AG04450 (cell line): ENCODE measurements at regions not wholly inside any gene's neighbourhood (a gene's known extent, or its start where the extent isn't known, plus 50 kb on each side); places are given as distances from the start of the nearest gene placed in this dataset.

Source experiments
- CTCF ChIA-PET: fragments of 300-600, 350-600 bp; formaldehyde crosslinking; extraction: SDS; loops from one replicate; lab custom pipeline; 2022; ENCODE audit warnings: antibody characterized with exemption, inconsistent platforms; lab: Charles Lee
- POLR2A ChIA-PET: fragments of 350-600 bp; formaldehyde crosslinking; extraction: SDS; loops from one replicate; lab custom pipeline; 2021; ENCODE audit warnings: antibody characterized with exemption, inconsistent platforms; lab: Yijun Ruan, JAX
- DNase-seq: peaks from one replicate; pipeline ENCODE4 v3.0.0-alpha.2; 2011; ENCODE audit warnings: low read depth, low spot score
- H3K27ac ChIP-seq: one replicate; pipeline ENCODE4 v1.5.1; 2012; ENCODE audit warnings: low read depth, low read length, control low read depth
- H3K27me3 ChIP-seq: one replicate; pipeline ENCODE4 v1.6.0; 2012; ENCODE audit warnings: low read length; ENCODE audit not compliant: control insufficient read depth, insufficient read depth
- H3K4me3 ChIP-seq: 2 replicates; pipeline ENCODE4 v1.5.1; 2011; ENCODE audit warnings: mild to moderate bottlenecking, low read depth, low read length, control low read depth
- H3K9me3 ChIP-seq: 2 replicates; pipeline ENCODE4 v1.5.1; 2012; ENCODE audit warnings: low read length; ENCODE audit not compliant: control insufficient read depth, insufficient read depth
- CTCF ChIP-seq: IDR thresholded peaks from 2 replicates; pipeline ENCODE4 v1.5.1; 2011; ENCODE audit warnings: low read depth, low read length, control low read depth, inconsistent platforms

- no peak overlapping the region for H3K4me3 ChIP-seq
- TF ChIP-seq CTCF = no peak
- no peaks in the 10 kb centered on the region for H3K9me3 ChIP-seq
- CTCF ChIA-PET = interaction anchor here (1.5 kb wide), 1 partner anchor 12 kb away, joined by 3 read pairs; no protein-coding TSS in a partner anchor
- no peak for DNase-seq
- POLR2A ChIA-PET = interaction anchor here (0.7 kb wide), 1 partner anchor 28 kb away, joined by 3 read pairs; no protein-coding TSS in a partner anchor
- H3K27ac ChIP-seq = peak overlapping the region; percentile 48
- H3K27me3 ChIP-seq = no peaks in the 10 kb centered on the region
Measured at GRCh38 chr1:219296430-219297355, 123.0 kb downstream of the LYPLAL1 start.

- ChIA-PET POLR2A (interaction anchor here (1.0 to 1.4 kb wide), 2 partner anchors 27 to 80 kb away, joined by 3 read pairs; no protein-coding TSS in a partner anchor), CTCF (no interaction called here)
- no peak overlapping the region for H3K27ac ChIP-seq
- no peaks in the 10 kb centered on the region for H3K27me3 ChIP-seq
- H3K9me3 ChIP-seq = no peaks in the 10 kb centered on the region
- DNase-seq = no peak
- TF ChIP-seq CTCF = no peak
- no peak overlapping the region for H3K4me3 ChIP-seq
Measured at GRCh38 chr1:219294251-219294650, 120.6 kb downstream of the LYPLAL1 start.

GRCh38 chr1:219293410-219293809 lies 119.7 kb downstream of the LYPLAL1 start:
- ChIA-PET CTCF (interaction anchor here (0.8 kb wide), 1 partner anchor 368 kb away, joined by 3 read pairs; no protein-coding TSS in a partner anchor), POLR2A (interaction anchor here (1.0 to 1.4 kb wide), 2 partner anchors 26 to 81 kb away, joined by 3 read pairs; no protein-coding TSS in a partner anchor)
- DNase-seq = no peak
- no peak overlapping the region for H3K4me3 ChIP-seq
- H3K9me3 ChIP-seq = no peaks in the 10 kb centered on the region
- TF ChIP-seq CTCF = no peak
- no peak overlapping the region for H3K27ac ChIP-seq
- H3K27me3 ChIP-seq = no peaks in the 10 kb centered on the region

- Histone ChIP-seq H3K4me3 (no peak overlapping the region), H3K9me3 (no peaks in the 10 kb centered on the region), H3K27me3 (no peaks in the 10 kb centered on the region), H3K27ac (no peak overlapping the region)
- ChIA-PET POLR2A (no interaction called here), CTCF (interaction anchor here (0.6 to 0.9 kb wide), 3 partner anchors 368 to 993 kb away, joined by 3 to 7 read pairs (median 3); no protein-coding TSS in a partner anchor)
- TF ChIP-seq CTCF = no peak
- DNase-seq = no peak
Measured at GRCh38 chr1:219292999-219293398, 119.3 kb downstream of the LYPLAL1 start.

GRCh38 chr1:219292341-219292740 lies 118.7 kb downstream of the LYPLAL1 start:
- no peak for TF ChIP-seq CTCF
- DNase-seq = no peak
- Histone ChIP-seq H3K4me3 (no peak overlapping the region), H3K27ac (no peak overlapping the region), H3K9me3 (no peaks in the 10 kb centered on the region), H3K27me3 (no peaks in the 10 kb centered on the region)
- CTCF ChIA-PET = interaction anchor here (0.6 to 0.9 kb wide), 4 partner anchors 518 to 993 kb away, joined by 3 to 7 read pairs (median 3); no protein-coding TSS in a partner anchor
- POLR2A ChIA-PET = no interaction called here
